Retinal pigment epithelial cell (primary cell): ENCODE measurements at regions not wholly inside any gene's neighbourhood (a gene's known extent, or its start where the extent isn't known, plus 50 kb on each side); places are given as distances from the start of the nearest gene placed in this dataset.

Source experiments
- DNase-seq: peaks from one replicate; pipeline ENCODE4 v3.0.0-alpha.2; 2010; ENCODE audit warnings: low read depth
- H3K4me3 ChIP-seq: 2 replicates; pipeline ENCODE4 v1.5.1; 2011; ENCODE audit warnings: mild to moderate bottlenecking, low read length, control low read depth, moderate library complexity
- CTCF ChIP-seq: conservative IDR thresholded peaks from 2 replicates; pipeline ENCODE4 v1.5.1; 2011; ENCODE audit warnings: low read depth, low read length, control low read depth, inconsistent platforms

- no peak for DNase-seq
- no peak for TF ChIP-seq CTCF
- H3K4me3 ChIP-seq, result no peak overlapping the region
These were observed 87.6 kb upstream of the CPLX2 start for GRCh38 chr5:175783739-175784138.

GRCh38 chr5:175784230-175784629 is 87.1 kb upstream of the CPLX2 start:
- no peak overlapping the region for H3K4me3 ChIP-seq
- no peak for DNase-seq
- TF ChIP-seq CTCF, result no peak

GRCh38 chr5:175785681-175786080 is 85.7 kb upstream of the CPLX2 start:
- H3K4me3 ChIP-seq, result no peak overlapping the region
- no peak for DNase-seq
- TF ChIP-seq CTCF, result no peak

- TF ChIP-seq CTCF, result no peak
- no peak for DNase-seq
- H3K4me3 ChIP-seq, result no peak overlapping the region
These were observed 83.1 kb upstream of the CPLX2 start for GRCh38 chr5:175788155-175788787.

- TF ChIP-seq CTCF, result no peak
- no peak for DNase-seq
- H3K4me3 ChIP-seq, result no peak overlapping the region
These were observed 81.7 kb upstream of the CPLX2 start for GRCh38 chr5:175789670-175790069.

- TF ChIP-seq CTCF, result no peak
- no peak for DNase-seq
- H3K4me3 ChIP-seq, result no peak overlapping the region
These were observed 80.6 kb upstream of the CPLX2 start for GRCh38 chr5:175790796-175791195.

GRCh38 chr5:175795959-175796358 is 75.4 kb upstream of the CPLX2 start:
- no peak for TF ChIP-seq CTCF
- H3K4me3 ChIP-seq, result no peak overlapping the region
- no peak for DNase-seq
